SH-SY5Y (cell line): ENCODE measurements at regions not wholly inside any gene's neighbourhood (a gene's known extent, or its start where the extent isn't known, plus 50 kb on each side); places are given as distances from the start of the nearest gene placed in this dataset.

ENCODE experiments used
- GATA2 ChIP-seq: IDR thresholded peaks from 2 replicates; pipeline ENCODE4 v1.6.1; 2011; ENCODE audit warnings: mild to moderate bottlenecking, low read depth, low read length
- GATA3 ChIP-seq: IDR thresholded peaks from 2 replicates; pipeline ENCODE4 v1.6.1; 2011; ENCODE audit warnings: low read depth, mild to moderate bottlenecking, low read length, moderate library complexity

DNA sequence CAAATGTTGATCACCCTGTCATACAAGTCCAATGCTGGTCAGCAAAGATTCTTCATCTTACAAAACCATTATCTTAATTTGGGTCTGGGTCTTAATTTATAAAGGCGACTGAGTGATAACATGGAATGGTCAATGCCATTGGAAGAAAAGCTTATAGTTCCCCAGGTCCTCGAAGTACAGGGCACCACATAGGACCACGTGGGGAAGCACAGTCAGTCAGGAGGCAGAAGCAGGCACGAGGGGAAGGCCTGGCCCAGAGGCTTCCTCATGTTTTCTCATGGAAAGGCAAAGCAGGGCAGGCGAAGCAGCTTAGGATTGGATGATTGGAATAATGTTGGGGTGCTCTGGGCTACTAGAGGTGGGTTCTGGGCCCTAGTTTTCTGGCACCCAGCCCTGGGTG, 175.7 kb downstream of the FASLG start:
- TF ChIP-seq GATA3 (no peak), GATA2 (no peak)
